Hematopoietic multipotent progenitor cell treated with erythropoietin and hydrocortisone succinate and interleukin-3 and kit ligand, for 8 days (in vitro differentiated cells): ENCODE measurements at regions not wholly inside any gene's neighbourhood (a gene's known extent, or its start where the extent isn't known, plus 50 kb on each side); places are given as distances from the start of the nearest gene placed in this dataset.

Experiments used
- DNase-seq: peaks from one replicate; pipeline ENCODE4 v3.0.0-alpha.2; 2015

DNA sequence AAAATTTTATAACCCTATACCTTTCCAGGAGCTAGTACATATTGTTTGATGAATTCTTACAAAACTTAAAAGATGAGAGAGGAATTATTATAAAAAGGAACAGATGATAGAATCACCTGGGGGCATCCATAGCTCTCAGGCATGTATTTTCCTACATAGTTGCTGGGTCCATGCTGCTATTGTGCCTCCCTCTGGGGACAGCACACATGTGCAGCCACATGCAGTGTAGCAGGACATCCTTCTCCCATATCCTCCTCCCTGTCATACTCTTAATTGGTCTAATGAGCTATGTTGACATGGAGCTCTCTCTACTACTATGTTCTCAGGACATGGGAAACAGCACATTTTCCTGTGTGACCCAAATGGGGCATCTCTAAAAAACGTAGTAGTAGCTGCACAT lies 898.2 kb upstream of the MAP3K7 start:
- no peak for DNase-seq

DNA sequence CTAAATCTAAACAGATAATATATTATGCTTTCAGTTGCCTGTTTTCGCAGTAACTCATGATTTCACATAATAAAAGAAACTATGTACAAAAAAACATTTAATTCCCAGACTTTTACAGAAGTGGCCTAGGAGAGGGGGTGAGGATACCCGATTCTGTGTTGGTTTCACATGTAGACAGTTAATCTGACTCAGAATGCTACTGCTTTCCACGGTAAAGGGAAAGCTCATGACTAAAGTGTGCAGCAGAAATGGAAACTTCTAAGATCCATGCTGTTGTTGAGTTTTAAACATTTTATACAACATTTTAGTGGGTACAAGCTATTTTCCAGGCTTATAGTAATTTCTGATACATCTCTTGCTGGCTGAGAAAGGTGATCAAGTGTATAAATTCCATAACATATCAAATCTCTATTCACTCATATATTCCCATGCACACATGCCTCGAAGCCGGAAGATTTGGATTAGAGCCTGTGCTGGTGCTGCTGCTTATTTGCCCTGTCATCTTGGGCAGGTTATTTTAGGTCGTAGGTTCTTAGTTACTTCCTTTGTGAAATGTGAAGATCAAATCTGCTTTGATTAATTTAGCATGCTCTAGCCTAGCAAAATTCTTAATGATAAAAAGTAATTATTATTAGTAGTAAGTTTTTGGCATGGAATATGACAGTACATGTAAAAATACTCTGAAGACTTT lies 896.7 kb upstream of the MAP3K7 start:
- peak; percentile 21 for DNase-seq

DNA sequence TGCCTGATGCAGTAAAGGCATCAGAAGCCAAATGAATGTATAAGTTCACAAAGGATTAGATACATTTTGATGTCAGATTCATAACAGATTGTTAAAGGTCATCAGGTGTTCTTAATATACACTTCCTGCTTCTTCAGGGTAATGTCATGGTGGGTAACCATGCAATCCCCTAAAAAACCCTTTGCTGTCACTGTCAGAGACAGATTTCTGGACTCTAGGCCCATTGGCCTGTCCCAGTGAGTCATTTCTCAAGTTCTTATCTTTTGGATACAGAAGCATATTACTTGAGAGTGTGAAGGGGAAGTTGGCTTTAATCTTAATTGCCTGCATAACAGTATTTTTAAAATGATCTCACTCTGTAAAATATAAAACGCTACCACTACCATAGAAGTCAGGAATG lies 895.6 kb upstream of the MAP3K7 start:
- DNase-seq: peak; percentile 80

DNA sequence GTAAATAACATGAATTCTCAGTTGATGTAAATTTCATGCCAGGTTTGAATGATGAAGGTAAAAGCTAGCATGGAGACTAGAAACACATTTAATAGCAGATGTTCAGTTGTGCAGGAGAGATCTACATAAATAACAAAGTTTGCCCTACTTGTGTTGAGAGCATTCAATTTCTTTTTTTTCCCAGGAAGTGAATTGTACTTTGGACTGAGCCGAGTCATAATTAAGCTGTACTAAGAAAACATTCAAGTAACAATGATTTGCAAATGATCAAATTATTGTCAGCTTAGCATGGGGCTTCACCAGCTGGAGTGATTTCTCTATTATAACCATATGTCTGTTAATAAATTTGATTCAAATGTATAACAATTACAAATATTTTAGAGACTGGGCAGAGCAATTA lies 893.5 kb upstream of the MAP3K7 start:
- no peak for DNase-seq

DNA sequence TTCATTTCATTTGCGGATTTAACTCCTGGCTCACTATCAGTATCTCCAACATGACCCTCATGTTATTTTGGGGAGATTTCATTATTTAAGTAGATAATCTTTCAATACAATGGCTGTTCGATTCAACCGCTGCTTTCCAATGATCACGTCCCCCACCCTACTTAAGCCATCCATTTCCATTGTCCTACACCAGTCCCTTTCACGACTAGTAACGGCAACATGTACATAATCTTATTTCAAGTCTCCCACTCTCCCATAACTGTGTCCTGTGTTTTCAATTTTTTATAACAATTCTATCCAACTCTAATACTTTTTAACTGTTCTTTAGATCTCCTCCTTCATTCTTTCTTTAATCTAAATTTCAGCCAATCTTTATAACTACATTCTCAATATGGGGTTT lies 890.8 kb upstream of the MAP3K7 start:
- DNase-seq: no peak

DNA sequence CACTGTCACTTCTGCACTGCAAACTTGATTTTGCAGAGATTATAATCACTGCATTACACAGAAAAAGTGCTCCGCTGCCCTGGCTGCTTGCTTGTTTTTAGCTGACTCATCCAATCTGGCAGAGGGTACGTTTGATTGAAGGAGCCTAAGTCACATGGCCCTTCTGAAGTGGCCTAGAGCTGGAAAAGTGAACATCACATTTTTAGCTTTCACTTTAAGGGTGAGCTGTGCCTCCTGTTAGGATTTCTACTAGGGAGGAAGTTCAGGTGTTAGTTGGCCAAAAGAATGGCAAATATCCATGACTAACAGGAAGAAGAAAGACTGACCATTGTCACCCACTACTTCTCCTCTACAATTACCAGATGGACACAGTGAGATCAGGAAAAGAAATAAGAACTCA lies 889.1 kb upstream of the MAP3K7 start:
- DNase-seq: peak; percentile 63

DNA sequence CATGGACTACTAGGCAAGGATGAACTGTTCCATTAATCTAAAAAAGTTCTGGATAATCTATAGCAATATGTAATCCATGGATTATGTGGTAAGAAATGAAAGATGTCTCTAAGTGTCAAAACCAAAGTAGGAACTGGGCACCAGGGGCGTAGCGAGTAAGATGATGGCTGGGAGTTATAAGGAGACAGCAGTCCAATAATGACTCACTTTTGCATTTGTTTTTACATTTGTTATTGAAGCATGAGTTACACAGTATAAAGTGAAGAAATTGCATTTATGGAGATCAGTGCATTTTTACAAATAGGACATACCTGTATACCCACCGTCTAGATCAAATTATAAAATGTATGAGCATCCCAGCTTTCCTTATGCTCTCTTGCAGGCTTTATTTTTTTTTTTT lies 878.5 kb upstream of the MAP3K7 start:
- DNase-seq: no peak

DNA sequence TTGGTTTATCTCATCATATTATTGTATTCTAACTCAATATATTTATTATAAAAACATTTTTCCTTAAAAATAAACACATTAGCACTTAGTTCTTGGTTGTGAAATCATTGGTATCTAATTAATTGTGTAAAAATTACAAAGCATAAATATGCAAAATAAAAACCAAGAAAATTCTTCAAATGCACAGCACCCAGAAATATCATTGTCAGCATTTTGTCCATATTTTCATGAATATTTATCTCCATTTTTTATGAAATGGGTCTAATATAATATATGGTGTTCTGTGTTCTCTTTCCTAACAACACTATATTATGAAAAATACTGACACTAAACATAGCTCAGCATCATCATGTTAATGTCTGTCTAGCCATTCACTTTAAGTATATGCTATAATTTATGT lies 877.8 kb upstream of the MAP3K7 start:
- no peak for DNase-seq

DNA sequence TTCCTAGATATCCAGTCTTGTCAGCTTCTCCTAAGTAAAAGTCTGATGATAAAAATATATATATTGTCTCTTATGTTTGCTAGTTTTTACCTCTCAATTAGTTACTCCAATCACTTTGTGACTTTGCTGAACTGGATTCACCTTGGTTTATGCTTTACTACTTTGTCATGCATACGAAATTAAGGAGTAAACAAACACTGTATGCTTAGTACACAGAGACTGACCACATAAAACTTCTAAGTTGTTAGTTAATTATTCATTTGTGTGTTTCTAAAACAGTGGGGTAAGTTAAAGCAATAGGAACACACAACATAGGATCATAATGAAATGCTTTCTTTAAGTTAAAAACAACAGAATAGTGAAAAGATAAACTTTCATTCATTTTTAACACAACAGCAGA lies 877.3 kb upstream of the MAP3K7 start:
- no peak for DNase-seq

DNA sequence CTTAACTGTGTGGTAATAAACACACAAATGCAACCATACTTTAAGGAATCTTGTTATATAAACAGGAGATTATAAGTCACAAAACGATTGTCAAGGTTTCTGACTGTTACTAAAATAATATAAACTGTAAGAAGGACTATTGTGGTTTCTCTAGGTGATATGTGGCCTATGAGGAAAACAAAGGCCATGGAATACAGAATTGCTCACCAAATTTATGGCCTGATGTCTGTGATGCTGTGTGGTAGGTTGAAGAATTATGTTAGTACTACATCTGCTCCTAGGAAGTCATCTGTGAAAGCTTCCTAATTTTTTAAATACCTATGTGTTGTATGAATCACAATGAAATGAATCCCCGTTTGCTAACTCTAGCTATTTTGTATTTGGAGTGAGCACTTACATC lies 875.4 kb upstream of the MAP3K7 start:
- no peak for DNase-seq

DNA sequence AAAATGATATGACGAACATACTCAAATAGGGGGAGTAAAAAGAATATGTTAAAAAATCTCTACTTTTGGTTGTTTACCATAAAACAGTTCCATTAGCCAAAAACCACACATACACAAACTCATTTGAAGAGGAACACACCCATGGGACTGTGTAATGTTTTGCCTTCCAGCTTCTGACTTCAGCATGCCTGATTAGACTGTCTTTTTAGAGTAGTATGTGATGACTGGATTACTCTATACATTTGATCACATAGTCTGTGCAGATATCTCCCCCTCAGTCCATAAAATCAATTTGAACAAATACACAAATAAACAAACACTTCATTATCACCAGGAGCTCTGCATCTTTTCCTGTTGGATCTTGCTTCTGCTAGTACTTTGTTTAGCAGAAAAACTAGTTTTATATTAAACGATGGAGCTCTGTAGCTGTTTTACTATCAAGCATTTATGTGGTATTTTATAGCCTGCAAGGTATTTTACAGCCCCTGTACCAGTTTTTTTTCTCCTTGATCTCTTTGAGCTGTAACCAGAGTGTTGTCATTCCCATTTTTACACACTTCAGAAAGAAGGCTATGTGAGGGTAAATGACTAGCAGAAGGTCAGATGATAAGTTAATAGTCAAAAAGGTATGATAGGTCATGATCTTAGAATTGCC lies 866.5 kb upstream of the MAP3K7 start:
- DNase-seq: no peak

DNA sequence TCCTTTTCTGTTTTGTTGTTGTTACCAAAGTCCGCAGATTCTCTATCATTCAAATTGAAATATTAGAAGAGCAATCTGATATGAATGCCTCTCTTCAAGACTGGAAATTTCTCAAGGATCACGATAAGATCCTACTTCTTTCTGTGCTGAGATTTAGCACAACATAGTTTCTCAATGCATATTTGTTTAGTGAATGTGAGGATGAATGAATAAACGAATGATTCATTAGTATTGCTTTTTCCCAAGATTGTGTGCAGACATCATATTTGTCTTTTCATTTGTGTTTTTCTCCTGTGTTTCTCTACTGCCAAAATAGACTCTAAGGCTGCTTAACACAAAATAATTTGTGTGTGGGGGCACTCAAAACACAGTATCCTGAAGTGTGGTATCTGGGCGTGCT lies 862.7 kb upstream of the MAP3K7 start:
- no peak for DNase-seq

DNA sequence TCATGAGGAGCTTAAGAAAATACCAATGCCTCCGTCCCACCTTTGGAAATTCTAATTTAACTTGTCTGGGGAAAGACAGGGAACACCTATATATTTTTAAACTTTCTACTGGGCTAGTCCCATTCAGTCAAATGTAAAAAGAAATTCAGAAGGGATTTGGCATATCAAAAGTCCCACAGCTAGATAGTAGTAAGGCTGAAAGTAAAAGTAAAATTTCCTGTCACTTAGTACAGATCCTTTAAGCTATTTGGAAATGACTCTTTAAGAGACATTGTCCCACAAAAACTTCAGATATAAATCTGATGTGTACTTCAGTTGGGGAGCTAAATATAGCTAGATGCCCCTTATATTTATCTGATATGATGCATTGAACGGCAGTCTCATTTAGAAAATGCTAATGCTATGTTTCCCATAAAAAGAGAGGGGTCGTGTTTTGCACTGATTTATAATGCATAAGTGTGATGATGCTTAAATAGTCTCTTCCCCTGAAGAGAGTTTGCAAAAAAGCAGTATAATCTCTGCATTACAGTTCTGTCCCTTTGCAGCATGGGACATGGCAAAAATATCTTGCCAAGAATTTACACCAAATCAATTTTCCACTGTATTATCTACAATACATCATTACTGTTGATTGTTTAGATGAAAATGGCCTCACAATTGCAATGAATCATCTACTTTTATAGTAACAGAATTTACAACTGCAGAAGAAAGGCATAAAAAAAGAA lies 860.8 kb upstream of the MAP3K7 start:
- DNase-seq: no peak

DNA sequence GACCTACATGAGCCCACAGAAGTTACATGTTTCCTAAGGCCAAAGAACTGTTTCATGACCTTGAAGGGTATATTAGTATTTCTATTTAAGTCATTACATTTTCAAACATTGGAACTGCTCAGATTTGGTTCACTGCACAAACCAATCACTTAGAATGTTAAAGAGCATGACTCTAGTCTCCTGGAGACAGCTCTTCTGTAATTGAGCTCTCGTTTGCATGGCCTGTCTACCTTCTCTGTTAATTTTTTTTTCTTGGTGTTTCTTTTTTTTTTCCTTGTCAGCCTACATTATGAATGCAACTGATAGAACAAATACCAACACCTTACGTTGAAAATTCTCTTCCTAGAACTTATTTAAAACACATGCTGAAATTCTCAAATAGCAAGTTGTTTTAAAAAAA lies 860.2 kb upstream of the MAP3K7 start:
- DNase-seq: no peak

DNA sequence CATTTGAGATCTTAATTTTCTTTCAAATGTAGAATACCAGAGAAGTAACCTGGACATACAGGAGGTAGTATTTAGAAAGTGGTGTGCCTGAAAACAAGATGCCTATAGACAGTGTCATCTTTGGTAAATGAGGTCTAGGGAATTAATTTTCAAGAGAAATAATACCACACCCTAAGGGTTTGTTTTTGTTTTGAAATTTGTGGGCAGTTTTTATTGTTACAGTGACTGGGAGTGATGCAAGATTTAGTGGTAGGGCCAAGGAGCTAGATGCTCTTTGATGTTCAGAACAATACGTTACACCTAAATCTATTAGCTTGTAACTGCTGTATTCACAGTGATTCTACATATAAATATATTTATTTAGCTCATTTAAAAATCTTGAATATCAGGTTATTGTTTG lies 856.5 kb upstream of the MAP3K7 start:
- no peak for DNase-seq

DNA sequence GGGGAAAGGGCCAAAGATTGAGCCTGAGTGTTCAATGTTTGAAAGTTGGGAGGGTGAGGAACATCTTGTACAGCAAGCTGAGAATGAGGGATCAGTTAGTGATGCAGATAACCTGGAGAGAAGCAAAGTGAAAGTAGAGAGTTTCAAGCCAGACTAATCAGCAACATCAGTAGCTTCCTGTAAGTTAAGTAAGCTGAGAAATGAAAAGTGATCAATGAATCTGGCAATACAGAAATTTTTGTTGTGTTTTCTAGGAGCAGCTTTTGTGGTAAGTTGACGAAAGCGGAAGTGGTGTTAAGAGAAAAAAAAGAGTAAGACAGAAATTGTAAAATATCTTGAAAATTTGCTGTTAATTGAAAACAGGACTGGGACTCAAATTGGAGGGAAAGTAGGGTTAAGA lies 855.5 kb upstream of the MAP3K7 start:
- no peak for DNase-seq

DNA sequence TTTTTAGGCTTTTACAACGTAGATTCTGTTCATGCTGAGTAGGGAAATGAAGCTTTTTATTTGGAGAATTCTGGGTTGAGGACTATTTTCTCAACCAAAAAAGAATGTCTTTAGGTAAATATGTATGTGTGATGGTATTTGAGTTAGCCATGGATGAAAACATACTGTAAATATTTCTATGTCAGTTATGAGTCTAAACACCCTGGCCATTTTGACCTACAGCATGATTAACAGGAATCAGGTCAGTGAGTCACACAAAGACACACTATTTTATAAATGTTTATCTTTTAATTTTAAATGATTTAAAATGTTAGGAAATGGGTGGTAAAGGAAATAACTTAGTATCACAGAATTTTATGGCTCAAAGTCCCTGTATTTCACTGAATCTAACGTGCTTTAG lies 851.7 kb upstream of the MAP3K7 start:
- DNase-seq: no peak

DNA sequence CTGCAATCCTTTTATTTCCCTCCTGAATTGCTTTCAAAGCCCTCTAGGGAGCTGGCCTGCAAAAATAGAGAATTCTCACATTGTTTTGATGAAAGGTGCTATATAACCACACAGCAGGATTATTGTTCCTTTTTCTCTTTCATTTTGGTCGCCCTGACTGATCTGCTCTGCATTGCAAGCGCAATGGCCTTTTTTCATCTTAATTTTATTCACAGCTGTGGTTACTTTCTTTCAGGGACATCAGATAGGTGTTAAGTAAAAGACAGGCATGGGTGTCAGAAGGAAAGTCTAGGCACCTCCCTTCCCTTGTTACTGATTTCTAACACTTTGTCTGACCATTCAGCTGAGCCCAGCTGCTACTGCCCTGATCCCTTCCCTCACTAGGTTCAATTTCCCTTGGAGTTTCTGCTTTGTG lies 850.5 kb upstream of the MAP3K7 start:
- no peak for DNase-seq

DNA sequence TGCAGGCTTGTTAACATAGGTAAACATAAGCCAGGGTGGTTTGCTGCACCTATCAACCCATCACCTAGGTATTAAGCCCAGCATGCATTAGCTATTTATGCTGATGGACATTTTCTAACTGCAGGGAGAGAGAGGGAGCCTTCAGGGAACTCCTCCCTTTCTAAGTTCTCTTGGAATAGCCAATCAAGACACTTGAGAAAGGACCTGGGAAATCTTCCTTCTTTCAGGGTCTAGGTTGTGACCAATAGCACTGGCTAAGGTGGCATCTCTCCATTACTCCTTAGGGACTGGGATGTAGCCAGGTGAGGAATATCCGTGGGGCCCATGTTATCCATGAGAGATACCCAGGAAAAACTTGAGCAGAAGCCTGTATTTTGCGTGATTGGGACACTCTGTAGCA lies 849.6 kb upstream of the MAP3K7 start:
- no peak for DNase-seq

DNA sequence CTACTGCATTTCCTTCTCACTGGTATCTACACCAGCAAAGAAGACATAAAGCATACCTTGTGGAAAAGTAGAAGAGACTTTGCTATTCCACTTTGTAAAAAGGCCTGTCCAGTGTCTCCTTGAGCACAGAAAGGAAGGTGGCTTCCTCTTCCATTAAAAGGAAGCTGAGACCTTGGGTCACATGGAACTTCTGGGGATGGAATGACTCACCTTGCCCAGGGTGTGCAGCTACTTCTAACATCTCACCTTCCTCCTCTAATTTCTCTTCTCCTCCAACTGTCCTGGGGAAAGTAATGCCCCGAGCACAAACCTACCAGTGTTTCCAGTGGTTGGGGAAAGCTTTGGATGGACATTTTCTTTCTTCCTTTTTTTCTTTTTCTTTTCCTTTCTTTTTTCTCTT lies 848.8 kb upstream of the MAP3K7 start:
- DNase-seq: no peak

DNA sequence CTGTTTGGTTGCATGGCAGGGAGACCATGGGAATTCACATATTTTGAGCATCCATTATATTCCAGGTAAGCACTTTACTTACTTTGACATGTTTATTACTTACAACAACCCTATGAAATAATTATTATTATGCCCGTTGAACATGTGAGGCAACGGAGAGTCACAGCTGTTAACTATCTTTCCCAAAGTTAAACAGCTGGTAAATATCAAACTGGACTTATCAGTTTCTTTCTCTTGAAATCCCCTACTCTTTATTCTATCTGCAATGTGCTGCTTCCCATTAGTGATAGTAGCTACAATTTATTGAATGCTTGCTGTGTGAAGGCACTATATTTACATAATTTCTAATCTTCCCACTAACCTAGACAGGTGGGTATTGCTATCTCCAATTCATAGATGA lies 847.7 kb upstream of the MAP3K7 start:
- DNase-seq: no peak

DNA sequence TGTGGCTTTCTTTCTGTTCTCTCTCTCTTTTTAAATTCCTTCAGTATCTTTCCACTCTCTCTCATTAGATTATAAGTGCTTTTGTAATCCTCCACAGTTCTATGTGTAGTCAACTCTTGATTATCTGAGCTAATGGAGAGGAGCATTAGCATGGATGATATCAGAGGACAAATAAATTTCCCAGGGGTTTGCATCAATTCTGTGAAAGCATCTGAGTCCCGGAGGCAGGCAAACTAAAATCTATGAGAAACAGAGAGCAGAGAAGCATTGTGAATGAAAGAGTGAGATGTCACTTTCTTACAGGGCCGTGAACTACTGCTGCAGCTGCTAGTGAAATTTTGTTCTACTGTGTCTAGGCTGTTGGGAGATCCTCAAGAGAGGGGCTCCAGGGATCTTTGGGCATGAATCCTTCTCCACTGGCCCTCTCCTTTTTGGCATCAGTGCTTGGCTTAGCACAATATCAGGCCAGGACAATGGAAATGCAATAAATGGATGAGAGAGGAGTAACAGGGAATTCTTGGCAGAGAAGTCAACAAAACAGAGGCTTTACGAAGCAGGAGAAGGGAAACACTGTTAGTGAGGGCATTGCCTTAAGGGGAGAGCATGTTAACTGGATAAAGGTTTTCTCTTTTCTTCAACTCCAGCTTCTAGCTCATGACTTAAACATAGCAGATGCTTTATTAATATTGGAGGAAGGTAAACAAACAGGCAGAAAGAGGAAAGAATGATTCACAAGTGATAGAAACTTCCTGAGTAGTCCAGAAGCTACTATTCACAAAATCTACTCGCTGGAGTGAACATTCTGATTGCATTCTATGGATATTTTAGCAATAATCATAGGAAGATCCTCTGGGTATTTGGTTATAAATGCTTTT lies 847.0 kb upstream of the MAP3K7 start:
- DNase-seq: no peak

DNA sequence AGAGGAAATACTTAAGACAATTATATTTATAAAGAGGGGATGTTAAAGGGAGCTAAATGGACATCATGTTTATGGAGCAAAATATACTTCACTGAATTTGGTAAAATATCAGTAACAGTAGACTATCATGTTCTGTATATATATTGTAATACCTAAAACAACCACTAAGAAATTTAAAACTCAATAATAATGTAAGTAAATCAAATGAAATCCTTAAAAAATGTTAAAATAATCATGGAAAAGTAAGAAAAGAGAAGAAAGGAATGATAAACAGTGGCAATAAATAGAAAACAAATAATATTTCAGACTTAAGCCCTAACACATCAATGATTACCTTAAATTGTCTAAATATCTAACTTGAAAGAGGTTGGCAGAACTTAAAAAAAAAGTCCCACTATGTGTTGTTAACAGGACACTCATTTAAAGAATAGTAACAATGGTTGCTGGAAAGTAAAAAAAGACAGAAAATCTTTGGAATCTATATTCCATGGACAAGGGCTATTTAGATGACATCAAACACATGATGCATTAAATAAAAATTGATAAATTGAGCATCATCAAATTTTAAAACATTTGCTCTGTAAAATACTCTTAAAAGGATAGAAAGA lies 842.2 kb upstream of the MAP3K7 start:
- DNase-seq: no peak
